Neural cell (in vitro differentiated cells): ENCODE measurements at regions not wholly inside any gene's neighbourhood (a gene's known extent, or its start where the extent isn't known, plus 50 kb on each side); places are given as distances from the start of the nearest gene placed in this dataset.

Source experiments
- H2AFZ ChIP-seq: fragments of 200-600, 300-800 bp; sonication (generic), shearing (Covaris generic); 2 replicates; pipeline ENCODE4 v1.6.0; 2014; ENCODE audit warnings: low read depth, mild to moderate bottlenecking, antibody characterized with exemption, low read length, moderate library complexity
- H3F3A ChIP-seq: fragments of 200-600 bp; shearing (Covaris generic); 2 replicates; pipeline ENCODE4 v1.6.1; 2016; ENCODE audit warnings: mild to moderate bottlenecking, moderate library complexity, mixed read lengths, antibody characterized with exemption, low read length; ENCODE audit not compliant: insufficient read depth, poor library complexity, severe bottlenecking
- H3K27ac ChIP-seq: fragments of 200-600, 300-800 bp; sonication (generic), shearing (Covaris generic); 2 replicates; pipeline ENCODE4 v1.5.1; 2014; ENCODE audit warnings: mild to moderate bottlenecking, low read length, moderate library complexity
- H3K27me3 ChIP-seq: fragments of 300-800, 200-600 bp; sonication (generic), shearing (Covaris generic); 2 replicates; pipeline ENCODE4 v1.6.0; 2014; ENCODE audit warnings: mild to moderate bottlenecking, low read depth, low read length, moderate library complexity; ENCODE audit not compliant: insufficient read depth
- H3K36me3 ChIP-seq: fragments of 300-800, 200-600 bp; sonication (generic), shearing (Covaris generic); 2 replicates; pipeline ENCODE4 v1.5.1; 2014; ENCODE audit warnings: mild to moderate bottlenecking, antibody characterized with exemption, low read length, moderate library complexity; ENCODE audit not compliant: insufficient read depth
- H3K4me2 ChIP-seq: fragments of 300-800, 200-600 bp; sonication (generic), shearing (Covaris generic); 2 replicates; pipeline ENCODE4 v1.6.0; 2014; ENCODE audit warnings: mild to moderate bottlenecking, low read length
- H3K4me3 ChIP-seq: fragments of 300-800, 200-600 bp; sonication (generic), shearing (Covaris generic); 2 replicates; pipeline ENCODE4 v1.5.1; 2014; ENCODE audit warnings: mild to moderate bottlenecking, low read length, moderate library complexity
- H3K79me2 ChIP-seq: fragments of 200-600 bp; shearing (Covaris generic); replicated peaks from 2 replicates; pipeline ENCODE4 v1.6.0; 2014; ENCODE audit warnings: mild to moderate bottlenecking, low read length, moderate library complexity; ENCODE audit not compliant: insufficient read depth
- H3K9ac ChIP-seq: fragments of 300-800, 200-600 bp; sonication (generic), shearing (Covaris generic); 2 replicates; pipeline ENCODE4 v1.6.1; 2016; ENCODE audit warnings: mild to moderate bottlenecking, low read length, mixed read lengths
- H3K9me2 ChIP-seq: fragments of 200-600 bp; shearing (Covaris generic); 2 replicates; pipeline ENCODE4 v1.6.1; 2016; ENCODE audit warnings: mild to moderate bottlenecking, low read length, mixed read lengths; ENCODE audit not compliant: insufficient read depth
- H3K9me3 ChIP-seq: fragments of 200-600, 300-800 bp; sonication (generic), shearing (Covaris generic); 2 replicates; pipeline ENCODE4 v1.6.1; 2016; ENCODE audit warnings: mild to moderate bottlenecking, mixed run types, low read length, moderate library complexity, mixed read lengths
- H4K20me1 ChIP-seq: fragments of 200-600 bp; shearing (Covaris generic); 2 replicates; pipeline ENCODE4 v1.6.1; 2016; ENCODE audit warnings: mild to moderate bottlenecking, mixed run types; ENCODE audit not compliant: insufficient read depth
- EP300 ChIP-seq: fragments of 450-650 bp; conservative IDR thresholded peaks from 2 replicates; pipeline ENCODE4 v1.6.1; 2014; ENCODE audit warnings: antibody characterized with exemption, mild to moderate bottlenecking, moderate library complexity; ENCODE audit not compliant: poor library complexity, severe bottlenecking
- EZH2 ChIP-seq: fragments of 200-600, 300-800 bp; shearing (Covaris generic), sonication (generic); IDR thresholded peaks from 2 replicates; pipeline ENCODE4 v1.6.1; 2014; ENCODE audit warnings: antibody characterized with exemption, low read length, borderline replicate concordance, mild to moderate bottlenecking; ENCODE audit not compliant: insufficient read depth, poor library complexity, severe bottlenecking
- MXI1 ChIP-seq: fragments of 450-650 bp; conservative IDR thresholded peaks from 2 replicates; pipeline ENCODE4 v1.6.1; 2014; ENCODE audit warnings: antibody characterized with exemption, mild to moderate bottlenecking; ENCODE audit not compliant: poor library complexity, severe bottlenecking
- POLR2AphosphoS5 ChIP-seq: IDR thresholded peaks from 2 replicates; pipeline ENCODE4 v1.6.1; 2012
- RAD21 ChIP-seq: fragments of 450-650 bp; conservative IDR thresholded peaks from 2 replicates; pipeline ENCODE4 v1.6.1; 2014; ENCODE audit warnings: antibody characterized with exemption, mild to moderate bottlenecking, moderate library complexity
- REST ChIP-seq: IDR thresholded peaks from 2 replicates; pipeline ENCODE4 v1.6.1; 2012; ENCODE audit warnings: borderline replicate concordance
- SMC3 ChIP-seq: fragments of 450-650 bp; conservative IDR thresholded peaks from 2 replicates; pipeline ENCODE4 v1.6.1; 2014; ENCODE audit warnings: antibody characterized with exemption, mild to moderate bottlenecking, moderate library complexity; ENCODE audit not compliant: poor library complexity
- TAF1 ChIP-seq: IDR thresholded peaks from 2 replicates; pipeline ENCODE4 v1.6.1; 2012; ENCODE audit warnings: low read depth
- TF ChIP-seq, protein P1 (sequence below): fragments of 450-650 bp; IDR thresholded peaks from 2 replicates; pipeline ENCODE4 v1.5.1; 2014; ENCODE audit warnings: antibody characterized with exemption, mild to moderate bottlenecking, moderate library complexity; ENCODE audit not compliant: poor library complexity, severe bottlenecking

- TF ChIP-seq RAD21, result no peak
- no peak for TF ChIP-seq MXI1
- no peak for TF ChIP-seq EP300
- TF ChIP-seq SMC3, result no peak
- TF ChIP-seq TAF1, result no peak
- no peak for TF ChIP-seq REST
- no peak for TF ChIP-seq EZH2
- no peak for TF ChIP-seq POLR2AphosphoS5
- TF ChIP-seq, protein P1, sequence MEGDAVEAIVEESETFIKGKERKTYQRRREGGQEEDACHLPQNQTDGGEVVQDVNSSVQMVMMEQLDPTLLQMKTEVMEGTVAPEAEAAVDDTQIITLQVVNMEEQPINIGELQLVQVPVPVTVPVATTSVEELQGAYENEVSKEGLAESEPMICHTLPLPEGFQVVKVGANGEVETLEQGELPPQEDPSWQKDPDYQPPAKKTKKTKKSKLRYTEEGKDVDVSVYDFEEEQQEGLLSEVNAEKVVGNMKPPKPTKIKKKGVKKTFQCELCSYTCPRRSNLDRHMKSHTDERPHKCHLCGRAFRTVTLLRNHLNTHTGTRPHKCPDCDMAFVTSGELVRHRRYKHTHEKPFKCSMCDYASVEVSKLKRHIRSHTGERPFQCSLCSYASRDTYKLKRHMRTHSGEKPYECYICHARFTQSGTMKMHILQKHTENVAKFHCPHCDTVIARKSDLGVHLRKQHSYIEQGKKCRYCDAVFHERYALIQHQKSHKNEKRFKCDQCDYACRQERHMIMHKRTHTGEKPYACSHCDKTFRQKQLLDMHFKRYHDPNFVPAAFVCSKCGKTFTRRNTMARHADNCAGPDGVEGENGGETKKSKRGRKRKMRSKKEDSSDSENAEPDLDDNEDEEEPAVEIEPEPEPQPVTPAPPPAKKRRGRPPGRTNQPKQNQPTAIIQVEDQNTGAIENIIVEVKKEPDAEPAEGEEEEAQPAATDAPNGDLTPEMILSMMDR, result no peak
- Histone ChIP-seq H3K9me2 (no peaks in the 10 kb centered on the region), H3K9ac (no peak overlapping the region), H3K4me2 (no peak overlapping the region), H3F3A (no peaks in the 10 kb centered on the region), H3K27ac (no peak overlapping the region), H3K36me3 (no peaks in the 10 kb centered on the region), H2AFZ (no peak overlapping the region), H4K20me1 (no peaks in the 10 kb centered on the region), H3K79me2 (no peaks in the 10 kb centered on the region), H3K9me3 (no peaks in the 10 kb centered on the region), H3K4me3 (no peak overlapping the region), H3K27me3 (no peaks in the 10 kb centered on the region)
Observed at GRCh38 chr11:10909141-10909883, 51.5 kb upstream of the ZBED5 start.

GRCh38 chr11:10908215-10908951, 50.5 kb upstream of the ZBED5 start:
- H3K9me3 ChIP-seq, result no peaks in the 10 kb centered on the region
- H3K27ac ChIP-seq, result no peak overlapping the region
- no peak overlapping the region for H3K4me2 ChIP-seq
- H3K79me2 ChIP-seq, result no peaks in the 10 kb centered on the region
- TF ChIP-seq, protein P1, result no peak
- TF ChIP-seq TAF1 (no peak), REST (no peak), EP300 (no peak), EZH2 (no peak), SMC3 (no peak), RAD21 (no peak), MXI1 (no peak), POLR2AphosphoS5 (no peak)
- no peak overlapping the region for H2AFZ ChIP-seq
- no peaks in the 10 kb centered on the region for H3F3A ChIP-seq
- no peaks in the 10 kb centered on the region for H3K36me3 ChIP-seq
- H3K9me2 ChIP-seq, result no peaks in the 10 kb centered on the region
- H3K27me3 ChIP-seq, result no peaks in the 10 kb centered on the region
- no peaks in the 10 kb centered on the region for H4K20me1 ChIP-seq
- H3K4me3 ChIP-seq, result no peak overlapping the region
- H3K9ac ChIP-seq, result no peak overlapping the region
